ENCODE measurements at regions not wholly inside any gene's neighbourhood (a gene's known extent, or its start where the extent isn't known, plus 50 kb on each side); places are given as distances from the start of the nearest gene placed in this dataset.

- TF ChIP-seq POLR2A (IDR thresholded peaks at IDR 0.05; ENCODE audit: low read length) = no peak
- TF ChIP-seq GATA1 (IDR thresholded peaks at IDR 0.05; ENCODE audit: low read depth, low read length) = no peak
Observed at GRCh38 chr4:110876866-110877265, 254.0 kb upstream of the PITX2 start.
